Heart left ventricle (tissue), 13 donors: ENCODE measurements at regions not wholly inside any gene's neighbourhood (a gene's known extent, or its start where the extent isn't known, plus 50 kb on each side); places are given as distances from the start of the nearest gene placed in this dataset.

Source experiments
- CTCF ChIP-seq, 12 donors: fragments of 200-600 bp; sonication (generic) in 4 of 12; IDR thresholded peaks; one replicate each; pipeline versions ENCODE4 v1.5.0 to v1.8.0; 2018 to 2022; ENCODE audit warnings: antibody characterized with exemption in 12 of 12, mild to moderate bottlenecking in 5 of 12
- POLR2A ChIP-seq, 2 donors: fragments of 450-650 bp; IDR thresholded peaks; one replicate each; pipeline ENCODE4 v1.6.1; 2017; ENCODE audit warnings: antibody characterized with exemption in 2 of 2, mild to moderate bottlenecking in 2 of 2, moderate library complexity in 2 of 2
- donor health status: ischemic (EF 13 %, LVEDD 7.1; RV severe dilation, severe dysfunction).
- donor health status: DM: no; HTN: yes; CAD: no.
- donor health status: DM: no; HTN: no; CAD: no.
- donor health status: ischemic (EF 25% LVEDD 6.9; RV normal size, moderate dysfunction).
- donor health status: ischemic (EF 25% LVEDD 5.7; RV mildly dilated, moderate dysfunction).
- donor health status: ischemic (EF 35%, LVEDD 5.7; RV mildly dilated, moderate dysfunction).
- donor health status: nonischemic (EF 11% LVEDD 7.7; RV severe dilation, severe dysfunction).
- donor health status: DM: yes; HTN: yes; CAD: no.
- donor health status: PGD.
- donor health status: ischemic (EF 29% LVEDD 5.4; RV normal size, mild dysfunction).
- donor health status: nonischemic (EF 23%, LVEDD 6.1; RV moderate dilation, normal function).

- TF ChIP-seq POLR2A (IDR thresholded peaks at IDR 0.05) (no peak), CTCF (IDR thresholded peaks at IDR 0.05) (no peak)
Observed at GRCh38 chr3:161821591-161821990, 325.0 kb downstream of the OTOL1 start.
